ENCODE measurements at regions not wholly inside any gene's neighbourhood (a gene's known extent, or its start where the extent isn't known, plus 50 kb on each side); places are given as distances from the start of the nearest gene placed in this dataset.

GRCh38 chr2:111249806-111250205, 129.1 kb downstream of the BCL2L11 start:
- H2AFZ ChIP-seq (ENCODE audit: low read length): no peak overlapping the region
- no peaks in the 10 kb centered on the region for H3K4me1 ChIP-seq (ENCODE audit: insufficient read depth, low read length, poor library complexity, severe bottlenecking)
- no peaks in the 10 kb centered on the region for H3K79me2 ChIP-seq (ENCODE audit: insufficient read depth, low read depth, low read length)
- H3K36me3 ChIP-seq (ENCODE audit: insufficient read depth, low read length): no peaks in the 10 kb centered on the region
- CTCF ChIA-PET (ENCODE audit: unreplicated experiment): no interaction called here
- TF ChIP-seq CTCF (conservative IDR thresholded peaks at IDR 0.05; ENCODE audit: low read length) (no peak), EZH2phosphoT487 (IDR thresholded peaks at IDR 0.05; ENCODE audit: borderline replicate concordance, low read depth, low read length) (no peak)
- no peaks in the 10 kb centered on the region for H3K9me2 ChIP-seq (ENCODE audit: insufficient read depth, low read length)
- no peak overlapping the region for H3K4me3 ChIP-seq (ENCODE audit: low read depth, low read length, poor library complexity, severe bottlenecking)
- DNase-seq (ENCODE audit: low spot score): no peak
- no TSS peak for BruUV-seq (replicated peaks)
- no peaks in the 10 kb centered on the region for H3K9me3 ChIP-seq (ENCODE audit: low read length)
- no peak overlapping the region for H3K27ac ChIP-seq (ENCODE audit: low read depth, low read length, poor library complexity, severe bottlenecking)
- H3K4me2 ChIP-seq (ENCODE audit: low read length): no peak overlapping the region
- no peaks in the 10 kb centered on the region for H4K20me1 ChIP-seq (ENCODE audit: insufficient read depth, low read length)
- intact Hi-C loops (cut with micrococcal nuclease; ENCODE audit: unreplicated experiment): no loop called here
- POLR2A ChIA-PET: no interaction called here

- no peaks in the 10 kb centered on the region for H3K79me2 ChIP-seq (ENCODE audit: insufficient read depth, low read depth, low read length)
- H4K20me1 ChIP-seq (ENCODE audit: insufficient read depth, low read length): no peaks in the 10 kb centered on the region
- intact Hi-C loops (cut with micrococcal nuclease; ENCODE audit: unreplicated experiment): no loop called here
- DNase-seq (ENCODE audit: low spot score): no peak
- no peaks in the 10 kb centered on the region for H3K9me2 ChIP-seq (ENCODE audit: insufficient read depth, low read length)
- H3K9me3 ChIP-seq (ENCODE audit: low read length): no peaks in the 10 kb centered on the region
- POLR2A ChIA-PET: interaction anchor here (0.6 to 0.7 kb wide), 3 partner anchors 8 to 970 kb away, joined by 3 to 4 read pairs (median 4); no protein-coding TSS in a partner anchor
- H3K4me2 ChIP-seq (ENCODE audit: low read length): no peak overlapping the region
- no peaks in the 10 kb centered on the region for H3K4me1 ChIP-seq (ENCODE audit: insufficient read depth, low read length, poor library complexity, severe bottlenecking)
- CTCF ChIA-PET (ENCODE audit: unreplicated experiment): no interaction called here
- no peaks in the 10 kb centered on the region for H3K36me3 ChIP-seq (ENCODE audit: insufficient read depth, low read length)
- TF ChIP-seq CTCF (conservative IDR thresholded peaks at IDR 0.05; ENCODE audit: low read length): no peak
- no peak for TF ChIP-seq EZH2phosphoT487 (IDR thresholded peaks at IDR 0.05; ENCODE audit: borderline replicate concordance, low read depth, low read length)
- no peak overlapping the region for H2AFZ ChIP-seq (ENCODE audit: low read length)
- H3K4me3 ChIP-seq (ENCODE audit: low read depth, low read length, poor library complexity, severe bottlenecking): no peak overlapping the region
- no TSS peak for BruUV-seq (replicated peaks)
- H3K27ac ChIP-seq (ENCODE audit: low read depth, low read length, poor library complexity, severe bottlenecking): no peak overlapping the region
These were observed 129.8 kb downstream of the BCL2L11 start for GRCh38 chr2:111250448-111251030.

GRCh38 chr2:111251711-111252110, 131.0 kb downstream of the BCL2L11 start:
- no peak for DNase-seq (ENCODE audit: low spot score)
- POLR2A ChIA-PET: no interaction called here
- H4K20me1 ChIP-seq (ENCODE audit: insufficient read depth, low read length): no peaks in the 10 kb centered on the region

More at GRCh38 chr2:111251711-111252110, 131.0 kb downstream of the BCL2L11 start:
- Histone ChIP-seq H2AFZ (ENCODE audit: low read length) (no peak overlapping the region), H3K79me2 (ENCODE audit: insufficient read depth, low read depth, low read length) (no peaks in the 10 kb centered on the region), H3K9me2 (ENCODE audit: insufficient read depth, low read length) (no peaks in the 10 kb centered on the region), H3K9me3 (ENCODE audit: low read length) (no peaks in the 10 kb centered on the region), H3K4me2 (ENCODE audit: low read length) (no peak overlapping the region), H3K4me3 (ENCODE audit: low read depth, low read length, poor library complexity, severe bottlenecking) (no peak overlapping the region), H3K36me3 (ENCODE audit: insufficient read depth, low read length) (no peaks in the 10 kb centered on the region), H3K27ac (ENCODE audit: low read depth, low read length, poor library complexity, severe bottlenecking) (no peak overlapping the region), H3K4me1 (ENCODE audit: insufficient read depth, low read length, poor library complexity, severe bottlenecking) (no peaks in the 10 kb centered on the region)
- intact Hi-C loops (cut with micrococcal nuclease; ENCODE audit: unreplicated experiment): no loop called here
- CTCF ChIA-PET (ENCODE audit: unreplicated experiment): no interaction called here
- no TSS peak for BruUV-seq (replicated peaks)
- TF ChIP-seq CTCF (conservative IDR thresholded peaks at IDR 0.05; ENCODE audit: low read length) (no peak), EZH2phosphoT487 (IDR thresholded peaks at IDR 0.05; ENCODE audit: borderline replicate concordance, low read depth, low read length) (no peak)
